GM19452 (cell line): ENCODE measurements at regions not wholly inside any gene's neighbourhood (a gene's known extent, or its start where the extent isn't known, plus 50 kb on each side); places are given as distances from the start of the nearest gene placed in this dataset.

Experiments used
- ATAC-seq: cut with Tn5 transposase; IDR thresholded peaks from one replicate; pipeline ENCODE4 v1.9.1; 2021; ENCODE audit not compliant: unreplicated experiment

GRCh38 chr5:110343616-110344015 lies 382.9 kb downstream of the TMEM232 start:
- no peak for ATAC-seq

GRCh38 chr5:110345623-110346022 lies 380.8 kb downstream of the TMEM232 start:
- ATAC-seq: no peak

GRCh38 chr5:110346893-110347358 lies 379.5 kb downstream of the TMEM232 start:
- no peak for ATAC-seq

- no peak for ATAC-seq
Measured at GRCh38 chr5:110347781-110348180, 378.7 kb downstream of the TMEM232 start.

GRCh38 chr5:110351430-110351829 lies 375.0 kb downstream of the TMEM232 start:
- no peak for ATAC-seq

- ATAC-seq: no peak
Measured at GRCh38 chr5:110354311-110354710, 372.2 kb downstream of the TMEM232 start.

GRCh38 chr5:110354915-110355644 lies 371.4 kb downstream of the TMEM232 start:
- ATAC-seq: no peak

- ATAC-seq: no peak
Measured at GRCh38 chr5:110356677-110357076, 369.8 kb downstream of the TMEM232 start.

- ATAC-seq: no peak
Measured at GRCh38 chr5:110359221-110359620, 367.2 kb downstream of the TMEM232 start.

GRCh38 chr5:110361471-110361870 lies 365.0 kb downstream of the TMEM232 start:
- ATAC-seq: no peak

GRCh38 chr5:110362261-110362660 lies 364.2 kb downstream of the TMEM232 start:
- ATAC-seq: no peak

- ATAC-seq: no peak
Measured at GRCh38 chr5:110366716-110367115, 359.8 kb downstream of the TMEM232 start.
